Caco-2 (cell line): ENCODE measurements at regions not wholly inside any gene's neighbourhood (a gene's known extent, or its start where the extent isn't known, plus 50 kb on each side); places are given as distances from the start of the nearest gene placed in this dataset.

Experiments
- BruUV-seq: library from RNA; stranded (reverse); fragments of 400-500 nt; replicated peaks from 2 replicates; lab custom pipeline; 2021; lab: Mats Ljungman, UMichigan
- CTCF ChIA-PET: fragments of 300-600 bp; sonication (Branson Sonifier 250); formaldehyde crosslinking; loops from one replicate; lab custom pipeline; 2022; ENCODE audit warnings: antibody characterized with exemption; lab: Charles Lee
- POLR2A ChIA-PET: fragments of 300-600 bp; sonication (Branson Sonifier 250); formaldehyde crosslinking; loops from one replicate; lab custom pipeline; 2022; ENCODE audit warnings: antibody characterized with exemption; lab: Charles Lee
- DNase-seq, 2 experiments: peaks; one replicate each; pipeline versions ENCODE4 v3.0.0 to v3.0.0-alpha.2; 2020 to 2022
- H3K27me3 ChIP-seq: replicated peaks from 2 replicates; pipeline ENCODE4 v1.6.0; 2011; ENCODE audit warnings: low read length; ENCODE audit not compliant: control insufficient read depth, insufficient read depth
- H3K36me3 ChIP-seq: 2 replicates; pipeline ENCODE4 v1.5.1; 2011; ENCODE audit warnings: low read length; ENCODE audit not compliant: control insufficient read depth, insufficient read depth
- H3K4me1 ChIP-seq: fragments of 250-450 bp; sonication (Bioruptor Pico); 2 replicates; pipeline ENCODE4 v1.5.1; 2020; ENCODE audit warnings: mild to moderate bottlenecking
- H3K4me3 ChIP-seq: 2 replicates; pipeline ENCODE4 v1.5.1; 2011; ENCODE audit warnings: low read depth, mild to moderate bottlenecking, control low read depth, low read length
- H3K9me3 ChIP-seq: fragments of 250-450 bp; sonication (Bioruptor Pico); 2 replicates; pipeline ENCODE4 v1.5.1; 2020; ENCODE audit warnings: mild to moderate bottlenecking, moderate library complexity
- H3K27ac Mint-ChIP-seq: one replicate; pipeline ENCODE4 v1.8.0; 2022; ENCODE audit warnings: mixed read lengths; ENCODE audit not compliant: unreplicated experiment
- H3K27me3 Mint-ChIP-seq: one replicate; pipeline ENCODE4 v1.8.0; 2022; ENCODE audit warnings: mixed read lengths; ENCODE audit not compliant: insufficient read depth, unreplicated experiment
- H3K36me3 Mint-ChIP-seq: one replicate; pipeline ENCODE4 v1.8.0; 2022; ENCODE audit warnings: mild to moderate bottlenecking, mixed read lengths; ENCODE audit not compliant: insufficient read depth, unreplicated experiment
- H3K4me1 Mint-ChIP-seq: one replicate; pipeline ENCODE4 v1.8.0; 2022; ENCODE audit warnings: low read depth, mixed read lengths; ENCODE audit not compliant: unreplicated experiment
- H3K4me3 Mint-ChIP-seq: one replicate; pipeline ENCODE4 v1.8.0; 2022; ENCODE audit warnings: mild to moderate bottlenecking, moderate library complexity, mixed read lengths; ENCODE audit not compliant: unreplicated experiment
- H3K9me3 Mint-ChIP-seq: one replicate; pipeline ENCODE4 v1.8.0; 2022; ENCODE audit warnings: mixed read lengths; ENCODE audit not compliant: unreplicated experiment
- intact Hi-C: fragments of 100-400 bp; cut with micrococcal nuclease; formaldehyde crosslinking; loops from one replicate; pipeline ENCODE4 v1.10.0; 2022; ENCODE audit not compliant: unreplicated experiment
- TF ChIP-seq, protein P1 (sequence below), 2 experiments: fragments of 200-600 bp in 1 of 2; IDR thresholded peaks; 1 replicate in 1 of 2; 2 replicates in 1 of 2; pipeline versions ENCODE4 v1.5.1 to v1.8.0; 2011 to 2022; ENCODE audit warnings: antibody characterized with exemption in 1 of 2, control low read depth in 1 of 2, inconsistent platforms in 1 of 2, low read depth in 1 of 2, low read length in 1 of 2, mild to moderate bottlenecking in 1 of 2, moderate library complexity in 1 of 2; ENCODE audit not compliant: insufficient read depth in 1 of 2, severe bottlenecking in 1 of 2, unreplicated experiment in 1 of 2

DNA sequence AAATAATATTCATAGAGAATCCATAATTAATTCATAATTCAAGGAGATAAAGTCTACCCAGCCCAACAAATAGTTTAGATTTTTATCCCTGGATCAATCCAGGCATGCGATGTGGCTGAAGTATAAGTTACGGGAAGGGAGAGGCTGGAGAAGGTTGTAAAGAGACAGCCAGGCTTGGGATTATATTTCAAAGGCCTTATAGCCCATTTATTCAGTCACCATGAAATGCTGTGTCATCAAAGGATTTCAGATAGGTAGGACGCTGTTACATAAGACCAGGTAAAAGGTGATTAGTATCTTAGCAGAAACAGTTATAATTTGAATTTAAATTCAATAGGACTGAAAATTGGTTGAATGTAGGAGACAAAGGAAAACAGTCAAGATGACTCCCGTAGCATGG, 73.0 kb upstream of the NFKB1 start:
- H3K36me3 ChIP-seq = no peaks in the 10 kb centered on the region
- DNase-seq = no peak
- H3K4me1 Mint-ChIP-seq = peaks cover 10% of the 10 kb centered on the region
- peaks cover 4% of the 10 kb centered on the region for H3K9me3 Mint-ChIP-seq
- H3K4me1 ChIP-seq = peaks cover 5% of the 10 kb centered on the region; the same call in 1 of the 2 replicates
- H3K36me3 Mint-ChIP-seq = no peaks in the 10 kb centered on the region
- H3K27ac Mint-ChIP-seq = no peak overlapping the region
- H3K27me3 Mint-ChIP-seq = no peaks in the 10 kb centered on the region
- TF ChIP-seq, protein P1, sequence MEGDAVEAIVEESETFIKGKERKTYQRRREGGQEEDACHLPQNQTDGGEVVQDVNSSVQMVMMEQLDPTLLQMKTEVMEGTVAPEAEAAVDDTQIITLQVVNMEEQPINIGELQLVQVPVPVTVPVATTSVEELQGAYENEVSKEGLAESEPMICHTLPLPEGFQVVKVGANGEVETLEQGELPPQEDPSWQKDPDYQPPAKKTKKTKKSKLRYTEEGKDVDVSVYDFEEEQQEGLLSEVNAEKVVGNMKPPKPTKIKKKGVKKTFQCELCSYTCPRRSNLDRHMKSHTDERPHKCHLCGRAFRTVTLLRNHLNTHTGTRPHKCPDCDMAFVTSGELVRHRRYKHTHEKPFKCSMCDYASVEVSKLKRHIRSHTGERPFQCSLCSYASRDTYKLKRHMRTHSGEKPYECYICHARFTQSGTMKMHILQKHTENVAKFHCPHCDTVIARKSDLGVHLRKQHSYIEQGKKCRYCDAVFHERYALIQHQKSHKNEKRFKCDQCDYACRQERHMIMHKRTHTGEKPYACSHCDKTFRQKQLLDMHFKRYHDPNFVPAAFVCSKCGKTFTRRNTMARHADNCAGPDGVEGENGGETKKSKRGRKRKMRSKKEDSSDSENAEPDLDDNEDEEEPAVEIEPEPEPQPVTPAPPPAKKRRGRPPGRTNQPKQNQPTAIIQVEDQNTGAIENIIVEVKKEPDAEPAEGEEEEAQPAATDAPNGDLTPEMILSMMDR (IDR thresholded peaks at IDR 0.05; ENCODE audit: insufficient read depth in 1 of 2, low read depth in 1 of 2, low read length in 1 of 2, severe bottlenecking in 1 of 2, unreplicated experiment in 1 of 2) = no peak
- no peaks in the 10 kb centered on the region for H3K27me3 ChIP-seq
- H3K4me3 ChIP-seq = no peak overlapping the region
- BruUV-seq = no TSS peak
- intact Hi-C loops = no loop called here
- H3K4me3 Mint-ChIP-seq = no peak overlapping the region
- POLR2A ChIA-PET = no interaction called here
- H3K9me3 ChIP-seq = no peaks in the 10 kb centered on the region
- CTCF ChIA-PET = no interaction called here

DNA sequence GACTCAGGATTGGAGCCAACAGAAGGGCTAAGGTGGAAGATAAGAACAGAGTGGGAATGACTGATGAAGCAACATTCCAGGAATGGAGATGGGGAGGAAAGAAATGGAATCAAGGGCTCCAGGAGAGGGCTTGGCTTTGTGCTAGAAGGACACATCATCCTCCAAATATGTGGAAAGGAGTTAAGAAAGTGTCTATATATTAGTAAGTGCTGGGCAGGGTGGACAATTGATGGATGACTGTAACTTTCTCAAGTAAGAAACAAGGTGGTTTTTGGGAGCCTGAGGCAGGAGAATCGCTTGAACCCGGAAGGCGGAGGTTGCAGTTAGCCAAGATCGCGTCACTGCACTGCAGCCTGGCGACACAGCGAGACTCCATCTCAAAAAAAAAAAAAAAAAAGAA, 71.6 kb upstream of the NFKB1 start:
- Histone ChIP-seq H3K27me3 (no peaks in the 10 kb centered on the region), H3K4me3 (no peak overlapping the region), H3K4me1 (peaks cover 5% of the 10 kb centered on the region; the same call in 1 of the 2 replicates), H3K36me3 (no peaks in the 10 kb centered on the region), H3K9me3 (peaks cover 5% of the 10 kb centered on the region; the same call in 1 of the 2 replicates)
- no peak for DNase-seq
- TF ChIP-seq, protein P1 (IDR thresholded peaks at IDR 0.05; ENCODE audit: insufficient read depth in 1 of 2, low read depth in 1 of 2, low read length in 1 of 2, severe bottlenecking in 1 of 2, unreplicated experiment in 1 of 2) = no peak
- Mint-ChIP-seq H3K4me1 (peaks cover 10% of the 10 kb centered on the region), H3K9me3 (no peaks in the 10 kb centered on the region), H3K27me3 (no peaks in the 10 kb centered on the region), H3K4me3 (peak overlapping the region; percentile 36), H3K36me3 (no peaks in the 10 kb centered on the region), H3K27ac (no peak overlapping the region)
- ChIA-PET CTCF (interaction anchor here (2.1 kb wide), 1 partner anchor 85 kb away, joined by 13 read pairs; the partner anchor contains the start of gene SLC39A8), POLR2A (no interaction called here)
- no TSS peak for BruUV-seq
- intact Hi-C loops = no loop called here

DNA sequence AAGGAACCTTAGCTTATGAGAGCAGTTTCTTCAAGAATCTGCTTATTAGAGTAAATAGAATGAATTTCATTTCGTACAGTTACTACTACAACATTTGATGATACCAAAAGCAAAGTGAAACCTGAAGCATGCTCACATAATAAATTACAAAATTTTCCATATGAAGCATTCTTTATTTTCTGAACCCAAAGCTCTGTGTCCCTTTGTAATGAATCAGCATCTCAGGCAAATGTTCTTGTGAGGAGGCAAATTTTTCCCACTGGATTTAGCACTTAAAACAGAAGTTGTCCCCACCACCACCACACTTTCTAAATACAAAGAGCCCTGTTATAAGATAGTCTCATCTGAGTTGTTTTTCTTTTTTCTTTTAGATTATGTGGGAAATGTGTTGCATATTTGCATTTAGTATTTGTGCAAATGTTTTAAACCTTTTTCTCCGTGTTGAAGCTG, 70.7 kb upstream of the NFKB1 start:
- peaks cover 9% of the 10 kb centered on the region; the same call in 1 of the 2 replicates for H3K9me3 ChIP-seq
- DNase-seq = no peak
- Mint-ChIP-seq H3K9me3 (no peaks in the 10 kb centered on the region), H3K36me3 (no peaks in the 10 kb centered on the region), H3K4me3 (peak overlapping the region; percentile 82), H3K4me1 (peaks cover 10% of the 10 kb centered on the region), H3K27me3 (no peaks in the 10 kb centered on the region), H3K27ac (peak overlapping the region; percentile 77)
- H3K36me3 ChIP-seq = no peaks in the 10 kb centered on the region
- BruUV-seq = TSS peak; percentile 59
- intact Hi-C loops = loop anchor here (2.0 to 5.0 kb wide), 2 partner anchors 438 to 662 kb away; partner anchors contain the start of gene CISD2
- no peaks in the 10 kb centered on the region for H3K27me3 ChIP-seq
- peaks cover 5% of the 10 kb centered on the region; the same call in 1 of the 2 replicates for H3K4me1 ChIP-seq
- POLR2A ChIA-PET = interaction anchor here (0.6 to 0.7 kb wide), 3 partner anchors 13 to 646 kb away, joined by 3 to 8 read pairs (median 4); no protein-coding TSS in a partner anchor
- peak overlapping the region; percentile 41 for H3K4me3 ChIP-seq
- CTCF ChIA-PET = interaction anchor here (0.5 to 2.1 kb wide), 10 partner anchors 10 to 304 kb away, joined by 3 to 13 read pairs (median 5); partner anchors contain the start of gene SLC39A8
- TF ChIP-seq, protein P1 (IDR thresholded peaks at IDR 0.05; ENCODE audit: insufficient read depth in 1 of 2, low read depth in 1 of 2, low read length in 1 of 2, severe bottlenecking in 1 of 2, unreplicated experiment in 1 of 2) = no peak
